ENCODE measurements at regions not wholly inside any gene's neighbourhood (a gene's known extent, or its start where the extent isn't known, plus 50 kb on each side); places are given as distances from the start of the nearest gene placed in this dataset.

DNA sequence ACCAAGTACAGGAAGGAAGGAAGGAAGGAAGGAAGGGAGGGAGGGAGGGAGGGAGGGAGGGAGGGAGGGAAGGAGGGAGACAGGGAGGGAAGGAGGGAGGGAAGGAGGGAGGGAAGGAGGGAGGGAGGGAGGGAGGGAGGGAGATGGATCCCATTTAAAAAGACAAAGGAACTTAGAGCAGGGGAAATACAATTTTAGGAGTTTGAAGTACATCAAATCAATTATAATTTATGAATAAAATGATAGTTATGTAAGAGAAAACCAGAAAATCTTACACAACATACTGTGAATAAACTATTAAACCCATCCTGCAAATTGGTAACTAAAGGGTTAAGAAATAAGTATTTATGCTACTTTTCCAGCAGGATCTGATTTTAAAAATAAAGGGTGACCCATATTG, 475.9 kb downstream of the HDGFL1 start:
- DNase-seq: no peak

DNA sequence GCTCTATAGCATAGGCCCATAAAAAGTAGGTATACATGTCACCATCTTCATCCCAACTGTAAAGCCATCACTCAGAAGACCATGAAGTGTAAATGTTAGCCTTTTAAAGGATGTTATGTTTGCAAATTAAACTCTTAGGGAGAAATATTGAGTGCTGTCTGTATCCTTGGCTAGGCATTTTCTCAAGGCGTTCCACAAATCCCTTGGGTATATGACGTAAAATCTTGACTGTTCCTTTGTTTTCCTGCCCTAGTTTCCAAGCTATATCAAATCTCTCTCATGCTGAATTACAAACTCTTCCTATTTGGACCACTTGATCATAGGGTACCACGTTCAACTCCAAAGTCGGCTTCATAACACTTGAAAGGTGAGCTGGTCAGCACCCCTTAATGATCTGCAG, 486.2 kb downstream of the HDGFL1 start:
- DNase-seq: no peak

DNA sequence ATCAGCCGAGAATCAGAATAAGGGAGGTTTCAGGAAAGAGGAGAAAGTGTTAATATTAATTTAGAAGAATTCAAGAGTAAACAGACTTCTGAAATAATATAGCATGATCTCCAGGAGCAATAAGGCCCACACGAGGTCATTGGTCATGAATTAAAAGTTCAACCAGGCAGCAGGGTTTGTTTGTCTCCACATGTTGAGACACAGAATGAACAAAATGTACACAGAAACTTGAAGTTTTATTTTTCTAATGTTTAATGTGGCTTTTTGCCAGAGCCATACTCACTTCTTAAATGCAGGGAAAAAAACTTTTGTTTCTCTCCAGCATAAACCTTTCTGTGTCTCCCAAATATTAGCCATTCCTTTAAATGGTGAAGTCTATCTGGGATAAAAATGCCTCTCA, 504.5 kb downstream of the HDGFL1 start:
- no peak for DNase-seq

DNA sequence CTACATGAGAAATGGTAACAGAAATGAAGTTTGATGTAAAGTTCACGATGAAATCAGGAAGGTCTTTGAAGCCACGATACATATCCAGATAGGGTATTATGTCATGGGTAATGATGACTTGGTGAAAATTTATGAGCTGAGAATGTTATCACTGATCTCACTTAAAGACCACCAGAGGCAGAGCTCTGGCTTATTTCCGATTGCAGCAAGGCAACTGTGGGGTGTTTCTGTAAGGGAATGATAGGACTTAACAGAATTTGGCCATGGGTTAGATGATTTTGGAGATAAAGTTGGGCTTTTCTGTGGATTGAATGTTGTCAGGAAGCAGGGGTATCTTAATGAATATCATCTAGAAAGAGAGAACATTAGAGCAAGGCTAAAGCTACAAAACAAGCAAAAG, 508.4 kb downstream of the HDGFL1 start:
- DNase-seq: no peak

DNA sequence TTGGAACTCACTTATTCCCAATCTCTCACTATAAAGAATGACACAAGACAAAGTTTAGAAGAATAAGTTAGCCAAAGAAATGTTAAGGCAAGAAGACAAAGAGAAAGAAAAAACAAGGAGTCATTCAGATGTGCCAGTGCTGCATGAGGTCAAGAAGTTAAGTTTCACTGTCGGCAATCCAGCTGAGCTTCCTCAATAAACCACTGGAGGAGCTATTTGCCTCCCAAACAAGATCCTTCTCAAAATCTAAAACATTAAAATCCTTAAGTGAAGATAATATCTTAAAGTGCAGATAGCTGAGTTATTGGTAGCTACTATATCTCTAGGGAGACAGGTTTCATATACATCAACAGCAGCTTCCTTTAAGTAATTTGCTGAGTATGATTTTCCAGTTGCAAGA, 512.3 kb downstream of the HDGFL1 start:
- no peak for DNase-seq

DNA sequence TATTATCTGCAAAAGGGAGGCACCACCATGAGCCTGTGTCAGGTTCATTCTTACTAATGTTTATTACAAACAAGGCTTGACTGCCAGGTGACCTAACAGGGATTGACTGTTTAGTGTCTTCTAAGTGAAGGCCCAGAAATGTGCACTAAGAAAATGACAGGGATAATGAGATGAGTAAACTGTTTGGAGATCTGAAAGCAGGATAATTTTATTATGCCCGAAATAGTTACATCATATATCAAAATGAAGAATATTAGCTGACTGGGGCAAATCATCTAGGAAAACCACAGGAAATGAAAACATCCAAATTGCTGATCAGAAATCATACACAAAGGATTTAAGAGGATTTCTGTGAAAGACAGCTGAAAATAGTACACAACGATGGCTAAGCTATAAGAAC, 516.7 kb downstream of the HDGFL1 start:
- DNase-seq: no peak

DNA sequence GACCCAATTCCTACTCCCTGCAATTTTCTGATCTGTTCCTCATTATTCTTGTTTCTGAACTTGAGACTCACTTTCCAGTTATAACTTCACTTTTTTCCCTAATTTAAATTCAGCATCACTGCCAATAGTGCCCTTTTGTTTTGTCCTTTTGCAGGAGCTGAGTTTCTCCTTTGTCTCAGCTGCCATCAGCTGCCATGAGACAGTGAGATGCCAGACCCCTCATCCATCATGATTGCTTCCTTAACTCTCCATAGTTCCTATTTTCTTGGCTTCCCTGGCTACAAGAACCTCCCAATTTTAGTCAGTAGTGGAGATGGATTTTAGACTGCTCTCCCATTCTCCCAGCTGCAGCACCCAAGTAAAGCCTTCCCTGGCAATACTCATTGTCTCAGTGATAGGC, 518.1 kb downstream of the HDGFL1 start:
- DNase-seq: no peak

DNA sequence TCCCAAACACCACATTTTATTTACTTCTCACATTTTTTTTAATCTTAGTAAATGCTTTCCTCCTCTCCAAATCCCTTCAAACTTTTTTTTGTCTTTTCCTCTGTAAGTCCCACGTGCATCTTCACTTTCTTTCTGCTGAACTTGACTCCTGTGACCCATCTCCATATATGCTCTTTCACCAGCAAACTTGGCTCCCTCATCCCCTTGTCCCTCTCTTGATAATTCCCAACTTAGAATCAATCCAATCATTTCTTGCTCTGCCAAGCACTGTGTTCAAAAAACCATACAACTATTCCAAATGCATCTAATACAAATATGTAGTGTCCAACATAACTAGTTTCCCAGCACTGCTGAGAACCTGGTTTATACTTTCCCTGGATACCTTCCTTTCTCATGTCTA, 519.4 kb downstream of the HDGFL1 start:
- no peak for DNase-seq

DNA sequence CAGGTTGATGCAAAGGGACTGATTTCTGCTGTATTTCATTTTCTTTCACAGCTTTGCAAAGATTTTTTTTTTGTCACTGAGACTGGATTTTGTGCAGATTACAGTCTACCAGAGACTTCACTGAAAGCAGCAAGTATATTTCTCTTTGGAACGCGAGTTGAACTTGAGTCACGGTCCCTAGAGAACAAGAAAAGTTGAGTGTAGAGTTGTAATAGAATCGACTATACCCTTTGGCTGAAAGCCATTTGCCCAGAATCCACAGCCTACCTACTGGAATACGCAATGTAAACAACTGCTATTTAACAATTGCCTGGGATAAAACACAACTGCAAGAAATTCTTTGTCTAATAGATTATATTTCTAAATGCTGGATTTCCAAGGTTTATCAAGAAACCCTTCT, 520.6 kb downstream of the HDGFL1 start:
- DNase-seq: no peak

DNA sequence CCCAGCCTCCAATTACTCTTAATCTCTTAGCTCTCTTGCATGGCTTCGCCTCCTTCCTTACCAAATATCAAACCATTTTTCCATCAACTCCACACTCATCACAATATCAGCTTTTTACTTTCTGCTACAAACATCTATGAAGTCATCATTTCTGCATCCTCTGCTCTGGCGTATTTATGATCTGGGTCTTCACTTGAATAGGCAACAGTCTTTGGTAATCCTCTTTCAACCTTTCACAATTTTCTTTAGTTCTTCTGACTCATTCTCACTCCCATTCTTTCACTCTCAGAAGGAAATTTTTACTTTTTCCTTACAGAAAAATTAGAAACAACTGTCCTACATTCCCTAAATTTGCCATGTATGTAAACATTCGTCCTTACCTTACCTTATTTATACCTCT, 522.4 kb downstream of the HDGFL1 start:
- no peak for DNase-seq

DNA sequence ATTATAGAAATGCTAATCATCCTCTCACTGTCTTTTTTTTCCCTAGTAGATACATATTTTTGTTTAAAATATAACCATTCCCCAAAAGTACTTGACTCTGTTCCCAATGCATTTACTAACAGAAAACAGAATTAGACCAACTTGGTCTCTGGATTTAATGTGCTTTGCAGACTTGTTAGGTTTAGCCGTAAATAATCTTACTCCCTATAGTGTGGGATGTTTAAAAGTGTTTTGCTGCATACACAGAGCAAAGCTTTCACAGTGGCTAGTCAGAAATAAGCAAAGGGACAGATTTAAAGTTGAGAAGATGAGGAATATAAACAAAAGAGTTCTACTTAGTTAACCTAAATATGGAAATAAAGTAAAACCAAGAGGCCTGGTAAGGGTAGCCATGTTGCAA, 527.5 kb downstream of the HDGFL1 start:
- DNase-seq: no peak

DNA sequence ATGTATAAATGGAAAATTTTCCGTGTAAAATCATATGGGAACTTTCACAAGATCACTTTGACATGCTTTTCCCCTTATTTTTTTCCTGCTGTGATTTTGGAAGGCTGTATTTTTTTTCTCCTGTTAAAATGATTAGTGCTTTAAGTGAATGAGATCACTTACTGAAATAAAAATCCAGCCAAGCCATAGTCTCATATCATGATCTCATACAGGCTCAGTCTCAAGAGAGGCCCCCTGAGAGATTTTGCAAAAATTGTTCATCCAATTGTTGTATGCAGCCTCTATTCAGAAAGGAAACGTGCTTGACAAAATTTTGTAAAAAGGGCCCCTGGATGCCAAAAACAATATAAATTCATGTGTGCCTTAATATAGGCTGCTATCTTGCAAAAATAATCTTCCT, 528.2 kb downstream of the HDGFL1 start:
- no peak for DNase-seq

DNA sequence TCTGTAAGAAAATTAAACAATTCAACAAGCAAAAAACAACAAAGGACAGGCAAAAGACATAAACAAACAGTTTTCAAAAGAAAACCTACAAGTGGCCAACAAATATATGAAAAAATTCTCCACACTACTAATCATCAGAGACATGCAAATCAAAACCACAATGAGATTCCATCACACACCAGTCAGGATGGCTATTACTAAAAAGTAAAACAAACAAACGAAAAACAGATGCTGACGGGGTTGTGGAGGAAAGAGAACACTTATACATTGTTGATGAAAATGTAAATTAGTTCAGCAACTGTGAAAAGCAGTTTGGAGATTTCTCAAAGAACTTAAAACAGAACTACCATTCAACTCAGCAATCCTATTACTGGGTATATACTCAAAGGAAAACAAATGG, 537.6 kb downstream of the HDGFL1 start:
- DNase-seq: no peak

DNA sequence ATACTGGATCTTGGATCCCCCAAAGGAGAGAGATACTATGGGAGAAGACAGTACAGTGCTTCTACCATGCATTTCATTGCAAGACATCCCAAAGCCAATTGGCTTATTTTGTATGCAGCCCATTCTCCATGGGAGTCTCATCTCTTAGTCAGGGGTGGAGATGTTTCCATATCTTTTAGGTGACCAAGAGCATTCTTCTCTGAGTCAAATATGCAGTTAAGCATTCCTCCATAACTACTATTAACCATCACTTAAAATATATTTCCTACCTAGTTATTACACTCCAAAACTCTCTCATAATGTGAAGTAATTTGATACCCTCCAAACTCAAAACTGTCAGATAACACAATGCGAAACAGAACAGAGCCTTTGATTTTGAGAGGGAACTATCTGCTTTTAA, 542.6 kb downstream of the HDGFL1 start:
- DNase-seq: no peak

DNA sequence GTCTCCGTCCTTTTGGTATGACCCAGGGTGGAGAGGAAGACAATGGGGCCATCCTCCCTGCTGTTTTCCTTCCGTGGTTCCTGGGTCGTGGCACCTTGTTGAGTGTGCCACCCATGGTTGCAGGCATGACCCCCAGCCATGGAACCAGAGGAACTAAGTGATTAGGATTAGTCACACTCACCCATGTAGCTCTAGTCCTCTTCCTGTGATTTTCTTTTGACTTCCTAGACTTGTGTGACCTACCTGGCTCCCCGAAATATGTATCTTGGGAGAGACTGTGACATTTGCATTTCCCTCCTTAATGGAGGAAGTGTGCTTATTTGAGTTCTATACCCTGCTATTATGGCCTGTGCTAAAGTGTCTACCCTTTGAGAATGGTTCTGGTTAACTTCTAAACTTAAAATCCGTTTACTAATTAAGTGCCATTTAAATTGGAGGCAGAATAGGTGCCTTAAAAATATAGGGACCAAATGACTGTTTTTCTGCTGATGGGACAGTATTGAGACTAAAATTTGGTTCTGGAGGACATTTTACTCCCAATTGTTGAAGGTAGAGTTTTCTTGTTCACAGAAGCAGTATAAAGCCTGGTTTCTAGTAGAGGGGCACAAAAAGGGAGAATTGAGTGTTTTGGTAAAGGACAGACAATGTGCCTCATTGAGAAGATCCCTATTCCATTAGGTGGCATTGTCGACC, 545.6 kb downstream of the HDGFL1 start:
- DNase-seq: no peak

DNA sequence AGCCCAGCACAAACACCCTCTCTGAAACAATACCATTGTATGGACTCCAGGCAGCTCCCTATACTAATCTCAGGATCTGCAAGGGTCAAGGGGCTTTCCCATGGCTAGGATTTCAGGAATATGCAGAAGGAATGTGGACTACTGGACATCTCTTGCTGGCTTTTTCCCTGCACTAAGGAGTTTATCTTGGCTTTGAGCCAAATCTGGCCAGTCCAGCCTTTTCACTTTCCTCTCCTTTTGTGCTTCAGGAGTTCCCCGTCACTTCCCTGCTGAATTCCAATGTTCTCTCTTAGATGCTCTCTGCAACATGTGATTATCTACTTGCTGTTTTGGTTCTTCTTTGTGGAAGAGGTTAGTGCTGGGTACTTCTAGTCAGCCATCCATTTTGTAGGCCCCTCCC, 568.2 kb downstream of the HDGFL1 start:
- DNase-seq: no peak

DNA sequence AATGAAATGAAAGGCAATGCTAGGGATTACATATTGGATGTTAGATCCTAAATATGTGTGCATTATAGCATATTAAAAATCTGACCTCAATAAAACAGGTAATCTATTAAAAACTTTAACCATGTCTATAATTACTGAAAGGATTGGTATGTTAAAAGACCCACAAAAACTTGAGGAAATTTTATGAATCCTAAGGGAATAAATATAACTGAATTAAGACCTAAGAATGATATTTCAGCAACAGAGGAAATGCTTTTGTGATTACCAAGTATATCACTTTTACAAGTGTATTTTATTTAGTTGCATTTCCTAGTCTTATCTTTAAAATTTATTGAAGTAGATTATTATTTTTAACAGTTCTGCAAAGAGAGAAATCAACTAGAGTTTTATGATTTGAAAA, 571.5 kb downstream of the HDGFL1 start:
- DNase-seq: no peak

DNA sequence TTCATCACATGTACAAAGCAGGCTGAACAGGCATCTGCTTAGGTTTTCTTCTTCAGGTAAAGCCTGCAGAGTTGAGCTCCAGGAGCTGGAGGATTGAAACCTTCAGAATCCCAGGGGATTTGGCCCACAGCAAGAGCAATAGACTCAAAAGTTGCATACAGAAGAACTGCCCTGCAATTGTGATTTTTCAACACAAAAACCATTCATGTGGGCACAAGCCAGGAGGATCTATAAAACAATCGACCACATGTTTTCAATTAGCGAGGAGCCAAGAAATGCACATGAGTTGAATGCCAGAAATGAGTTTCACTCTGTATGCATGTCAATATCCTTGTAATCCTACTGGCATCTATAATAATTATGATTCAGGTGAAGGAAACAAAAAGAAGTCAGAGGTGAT, 576.4 kb downstream of the HDGFL1 start:
- DNase-seq: no peak

DNA sequence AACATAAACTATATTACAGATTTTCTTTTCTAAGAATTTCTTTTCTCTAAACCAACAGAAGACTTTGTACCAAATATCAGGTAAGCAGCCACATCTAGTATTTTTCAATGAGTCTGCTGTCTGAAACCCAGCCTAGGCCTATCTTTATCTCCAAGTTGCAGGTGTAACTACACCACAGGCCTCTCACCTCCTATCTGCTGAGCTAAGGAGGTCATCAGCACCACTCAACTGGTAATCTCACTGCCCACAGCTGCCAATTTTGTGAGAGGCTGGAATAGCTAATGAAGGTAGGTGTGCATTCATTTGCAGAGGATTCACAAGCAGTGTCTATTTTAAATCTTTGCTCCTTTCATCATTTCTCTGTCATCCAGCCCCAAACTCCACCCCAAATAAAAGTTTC, 584.8 kb downstream of the HDGFL1 start:
- DNase-seq: no peak

DNA sequence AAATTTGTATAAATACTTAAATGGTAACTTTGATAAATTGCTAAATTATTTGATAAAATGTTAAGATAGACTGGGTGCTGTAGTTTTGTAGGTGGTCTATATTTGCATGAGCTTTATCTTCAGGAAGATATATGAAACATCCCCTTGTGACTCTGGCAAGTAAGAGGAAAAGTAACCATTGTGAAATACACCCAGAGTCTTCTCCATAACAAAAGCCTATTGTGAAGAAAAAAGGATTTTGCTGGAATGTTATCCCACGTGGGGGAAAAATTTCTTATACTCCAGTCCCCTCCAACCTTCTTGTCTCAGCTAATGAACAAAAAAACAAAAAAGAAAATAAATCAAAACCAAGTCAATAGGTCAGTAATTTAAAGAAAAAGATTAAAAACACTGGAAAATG, 600.7 kb downstream of the HDGFL1 start:
- no peak for DNase-seq

DNA sequence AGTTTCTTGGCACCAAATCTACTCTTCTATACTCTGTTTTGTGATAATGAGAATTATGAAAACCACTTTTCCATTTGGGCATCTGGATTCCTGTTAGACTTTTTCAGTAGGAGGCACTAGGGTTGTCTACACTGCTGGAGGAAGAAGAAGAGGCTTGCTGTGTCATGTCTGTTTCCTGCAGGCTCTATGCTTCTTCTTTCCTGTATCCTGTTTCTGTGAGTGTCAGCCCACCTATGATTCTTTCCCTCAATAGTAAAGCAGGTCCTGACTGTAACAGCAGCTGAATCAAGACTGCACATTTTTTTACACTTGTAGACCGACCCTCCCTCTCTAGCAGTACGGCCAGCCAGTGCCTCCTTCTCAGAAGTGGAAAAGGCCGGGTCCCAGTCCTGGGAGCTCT, 603.9 kb downstream of the HDGFL1 start:
- no peak for DNase-seq

DNA sequence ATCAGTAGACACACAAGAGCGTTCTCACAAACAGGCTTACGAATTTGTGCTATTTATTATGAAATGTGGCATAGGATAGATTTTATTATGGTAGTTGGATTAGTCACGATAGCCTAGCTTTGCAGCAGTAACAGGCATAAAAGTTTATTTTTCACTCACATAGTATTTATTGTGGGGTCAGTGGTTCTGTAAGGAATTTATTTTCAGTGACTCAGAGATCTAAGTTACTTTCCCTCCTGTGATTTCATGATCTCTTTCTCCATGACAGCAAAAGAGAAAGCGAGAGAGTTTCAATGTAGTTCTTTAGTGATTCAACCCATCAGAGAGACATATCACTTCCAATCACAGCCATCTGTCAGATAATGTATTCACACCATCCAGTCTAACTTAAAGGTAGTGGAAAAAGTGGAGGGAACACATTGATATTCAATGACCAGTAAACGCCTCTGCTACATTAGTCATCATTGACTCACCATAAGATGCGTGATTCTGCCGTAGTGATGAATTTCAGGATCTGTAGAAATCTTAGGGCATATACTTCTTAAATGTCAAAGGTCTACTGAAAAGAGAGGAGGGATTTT, 605.5 kb downstream of the HDGFL1 start:
- no peak for DNase-seq

DNA sequence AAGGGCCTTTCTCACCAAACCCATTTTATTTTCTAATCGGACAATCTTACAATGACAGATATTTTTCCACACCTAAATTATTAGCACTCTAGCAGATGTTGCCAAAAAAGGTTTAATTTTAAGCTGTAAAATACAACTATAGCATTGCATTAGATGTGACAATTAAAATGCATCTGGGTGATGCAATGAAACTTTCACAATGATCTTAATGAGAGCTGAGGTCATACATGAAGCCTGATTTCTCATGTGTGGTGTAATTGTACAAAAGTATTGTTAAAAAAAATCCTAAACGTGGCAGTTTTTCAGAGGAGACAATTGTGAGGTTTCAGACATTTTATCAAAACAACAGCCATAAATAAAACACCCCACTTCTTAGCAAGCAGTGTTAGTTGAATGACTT, 606.0 kb downstream of the HDGFL1 start:
- DNase-seq: no peak

DNA sequence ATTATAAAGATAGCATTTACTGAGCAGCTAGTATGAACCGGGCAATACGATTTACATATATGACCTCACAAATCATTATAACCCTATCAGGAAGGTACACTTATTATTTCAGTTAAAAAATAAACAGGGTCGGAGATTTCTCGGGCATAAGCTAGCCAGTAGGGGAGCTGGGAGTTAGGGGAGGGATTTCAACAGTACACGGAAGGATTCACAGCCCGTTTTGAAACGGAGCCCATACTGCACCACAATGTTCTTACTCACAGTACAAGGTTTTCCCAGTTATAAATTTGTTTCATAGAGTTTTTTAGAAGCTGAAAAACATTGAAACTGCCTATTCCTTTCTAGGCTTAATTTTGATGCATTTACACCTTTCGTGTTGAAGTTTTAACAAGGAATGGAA, 607.1 kb downstream of the HDGFL1 start:
- no peak for DNase-seq

DNA sequence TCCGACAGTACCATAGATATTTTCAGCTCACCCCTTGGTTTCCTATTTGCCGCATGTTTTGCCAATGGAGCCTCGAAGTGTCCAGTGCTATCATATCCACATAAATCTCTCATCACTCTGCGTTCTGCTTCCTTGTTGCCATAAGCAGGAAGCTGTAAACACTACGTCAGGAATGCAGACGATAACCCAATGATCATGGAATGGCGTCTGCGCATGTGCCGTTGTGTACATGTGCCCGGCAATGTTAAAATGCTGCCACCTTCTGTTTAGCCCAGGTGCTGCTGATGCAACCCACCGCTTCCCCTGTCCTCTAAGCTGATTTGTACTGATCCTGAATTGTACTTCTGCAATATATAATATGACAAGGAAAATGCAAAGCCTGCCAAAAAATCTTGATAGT, 607.5 kb downstream of the HDGFL1 start:
- DNase-seq: no peak

DNA sequence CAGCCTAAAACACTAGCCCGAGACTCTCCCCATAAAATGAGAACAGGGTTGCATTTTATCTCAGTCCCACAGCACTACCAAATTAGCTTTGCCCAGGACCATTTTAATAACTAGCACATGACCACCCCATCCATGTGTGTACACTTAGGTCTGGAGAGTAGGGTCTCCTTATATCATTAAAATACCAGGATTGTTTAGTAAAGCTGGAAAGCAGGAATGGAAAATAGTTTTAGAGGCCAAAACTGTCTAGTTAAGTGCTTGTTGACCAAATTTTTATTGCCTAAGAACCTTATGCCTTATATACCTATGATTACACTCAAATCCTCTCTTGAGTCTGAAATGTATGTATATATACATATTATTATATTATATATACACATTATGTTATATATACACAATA, 608.4 kb downstream of the HDGFL1 start:
- DNase-seq: no peak

Data from NCI-H2171 (cell line).